ENCODE measurements at regions not wholly inside any gene's neighbourhood (a gene's known extent, or its start where the extent isn't known, plus 50 kb on each side); places are given as distances from the start of the nearest gene placed in this dataset.

DNA sequence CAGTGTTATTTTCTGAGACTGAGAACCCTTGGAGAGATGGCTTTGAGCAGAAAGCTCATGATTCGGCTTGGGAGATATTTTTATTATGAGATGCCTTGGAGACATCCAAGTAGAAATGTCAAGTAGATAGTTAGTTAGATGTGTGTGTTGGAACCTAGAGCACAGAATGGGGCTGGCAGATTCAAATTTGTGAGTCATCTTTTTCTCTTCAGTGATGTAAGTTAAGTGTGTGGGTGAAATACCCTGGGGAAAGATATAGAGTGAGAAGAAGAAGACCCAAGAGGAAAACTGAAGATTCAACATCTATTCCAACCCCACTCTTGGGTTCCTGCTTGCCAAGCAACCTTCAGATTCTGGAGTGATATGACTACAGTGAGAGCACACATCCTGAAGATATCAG lies 580.8 kb upstream of the AMOT start:
- TF ChIP-seq CTCF (IDR thresholded peaks at IDR 0.05; ENCODE audit: borderline replicate concordance, extremely low read depth, low read length, poor library complexity, severe bottlenecking) (no peak), EZH2 (IDR thresholded peaks at IDR 0.05; ENCODE audit: borderline replicate concordance, low read depth, low read length, severe bottlenecking) (no peak)

Data from DND-41 (cell line).